Duodenal mucosa (tissue), 2 donors: ENCODE measurements at regions not wholly inside any gene's neighbourhood (a gene's known extent, or its start where the extent isn't known, plus 50 kb on each side); places are given as distances from the start of the nearest gene placed in this dataset.

Experiments used
- H3K27ac ChIP-seq: one replicate; pipeline ENCODE4 v1.7.0; 2013; ENCODE audit warnings: low read depth, low read length
- H3K27me3 ChIP-seq, 2 donors: one replicate each; pipeline ENCODE4 v1.7.0; 2013; ENCODE audit warnings: low read length in 2 of 2, control low read depth in 1 of 2; ENCODE audit not compliant: insufficient read depth in 2 of 2, control insufficient read depth in 1 of 2
- H3K36me3 ChIP-seq, 2 donors: one replicate each; pipeline ENCODE4 v1.7.0; 2013; ENCODE audit warnings: low read length in 2 of 2, control low read depth in 1 of 2; ENCODE audit not compliant: insufficient read depth in 2 of 2, control insufficient read depth in 1 of 2
- H3K4me1 ChIP-seq, 2 donors: one replicate each; pipeline ENCODE4 v1.7.0; 2013; ENCODE audit warnings: low read length in 2 of 2, control low read depth in 1 of 2; ENCODE audit not compliant: insufficient read depth in 2 of 2, control insufficient read depth in 1 of 2
- H3K4me3 ChIP-seq, 2 donors: one replicate each; pipeline ENCODE4 v1.7.0; 2013; ENCODE audit warnings: low read length in 2 of 2, low read depth in 1 of 2
- H3K9ac ChIP-seq, 2 donors: one replicate each; pipeline ENCODE4 v1.7.0; 2013; ENCODE audit warnings: low read length in 2 of 2, low read depth in 1 of 2
- H3K9me3 ChIP-seq, 2 donors: one replicate each; pipeline ENCODE4 v1.7.0; 2013; ENCODE audit warnings: low read length in 2 of 2, control low read depth in 1 of 2; ENCODE audit not compliant: control insufficient read depth in 1 of 2

DNA sequence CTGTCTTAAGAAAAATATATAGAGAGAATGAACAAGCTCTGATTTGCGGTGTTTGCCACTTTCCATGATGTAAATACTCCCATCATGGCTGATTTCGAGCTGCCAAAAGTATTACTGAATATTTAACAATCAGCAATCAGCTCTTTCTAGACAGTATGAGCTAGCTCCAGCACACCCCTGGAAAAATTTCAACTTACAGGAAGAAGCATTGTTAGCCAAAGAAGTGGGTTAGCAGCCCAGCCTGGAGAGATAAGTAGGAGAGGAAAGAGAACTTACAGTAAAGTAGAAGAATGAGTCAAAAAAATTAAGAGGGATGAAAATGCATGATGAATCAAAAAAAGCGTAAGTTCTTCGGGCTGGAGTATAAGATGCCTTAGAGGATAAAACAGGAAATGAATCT, 60.6 kb upstream of the ANK3 start:
- Histone ChIP-seq H3K9ac (no peak overlapping the region), H3K27me3 (no peaks in the 10 kb centered on the region), H3K27ac (no peak overlapping the region), H3K4me3 (no peak overlapping the region), H3K9me3 (no peaks in the 10 kb centered on the region), H3K4me1 (peaks cover 0 to 12% of the 10 kb centered on the region in 2 donors), H3K36me3 (no peaks in the 10 kb centered on the region)

DNA sequence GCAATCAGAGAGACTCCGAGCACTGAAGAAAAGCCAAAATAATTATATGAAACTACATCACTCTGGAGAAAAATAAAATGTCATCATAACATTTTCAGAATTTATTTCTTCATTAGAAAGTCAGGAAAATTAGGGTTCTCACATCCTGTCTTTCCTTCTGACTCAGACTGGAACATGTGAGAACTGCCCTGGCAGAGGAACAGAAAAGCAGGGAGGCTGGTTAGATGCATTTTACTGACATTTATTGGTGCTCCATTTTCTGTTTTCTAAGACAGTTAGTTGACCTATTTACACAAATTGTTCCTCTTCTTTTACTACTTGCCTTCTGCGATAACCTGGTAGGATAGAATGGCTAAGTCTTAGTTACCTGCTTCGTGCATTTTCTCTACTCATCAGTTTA, 58.6 kb upstream of the ANK3 start:
- Histone ChIP-seq H3K27me3 (no peaks in the 10 kb centered on the region), H3K4me1 (peaks cover 0 to 12% of the 10 kb centered on the region in 2 donors), H3K9ac (no peak overlapping the region), H3K36me3 (no peaks in the 10 kb centered on the region), H3K4me3 (no peak overlapping the region), H3K27ac (no peak overlapping the region), H3K9me3 (no peaks in the 10 kb centered on the region)

DNA sequence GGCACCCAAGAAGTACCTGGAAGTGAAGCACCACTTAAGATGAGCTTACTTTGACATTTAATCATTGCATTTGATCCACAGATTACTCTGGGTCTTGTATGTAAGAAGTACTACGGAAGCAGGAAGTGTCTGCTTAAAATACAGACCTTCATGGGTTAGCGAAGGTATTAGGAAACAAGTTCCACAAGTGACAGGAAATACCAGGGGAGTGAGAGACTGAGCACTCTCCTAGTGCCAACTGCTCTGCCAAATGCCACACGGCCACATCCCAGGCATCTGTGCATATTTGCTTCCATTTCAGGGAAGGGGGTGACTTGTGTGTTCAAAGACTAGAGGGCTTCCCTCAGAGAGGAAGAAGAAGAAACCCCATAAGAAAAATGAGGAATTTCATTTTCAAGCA, 57.2 kb upstream of the ANK3 start:
- no peaks in the 10 kb centered on the region for H3K27me3 ChIP-seq
- peaks cover 0 to 12% of the 10 kb centered on the region in 2 donors for H3K4me1 ChIP-seq
- no peak overlapping the region for H3K27ac ChIP-seq
- H3K9ac ChIP-seq, result no peak overlapping the region
- no peak overlapping the region for H3K4me3 ChIP-seq
- H3K9me3 ChIP-seq, result no peaks in the 10 kb centered on the region
- H3K36me3 ChIP-seq, result no peaks in the 10 kb centered on the region

DNA sequence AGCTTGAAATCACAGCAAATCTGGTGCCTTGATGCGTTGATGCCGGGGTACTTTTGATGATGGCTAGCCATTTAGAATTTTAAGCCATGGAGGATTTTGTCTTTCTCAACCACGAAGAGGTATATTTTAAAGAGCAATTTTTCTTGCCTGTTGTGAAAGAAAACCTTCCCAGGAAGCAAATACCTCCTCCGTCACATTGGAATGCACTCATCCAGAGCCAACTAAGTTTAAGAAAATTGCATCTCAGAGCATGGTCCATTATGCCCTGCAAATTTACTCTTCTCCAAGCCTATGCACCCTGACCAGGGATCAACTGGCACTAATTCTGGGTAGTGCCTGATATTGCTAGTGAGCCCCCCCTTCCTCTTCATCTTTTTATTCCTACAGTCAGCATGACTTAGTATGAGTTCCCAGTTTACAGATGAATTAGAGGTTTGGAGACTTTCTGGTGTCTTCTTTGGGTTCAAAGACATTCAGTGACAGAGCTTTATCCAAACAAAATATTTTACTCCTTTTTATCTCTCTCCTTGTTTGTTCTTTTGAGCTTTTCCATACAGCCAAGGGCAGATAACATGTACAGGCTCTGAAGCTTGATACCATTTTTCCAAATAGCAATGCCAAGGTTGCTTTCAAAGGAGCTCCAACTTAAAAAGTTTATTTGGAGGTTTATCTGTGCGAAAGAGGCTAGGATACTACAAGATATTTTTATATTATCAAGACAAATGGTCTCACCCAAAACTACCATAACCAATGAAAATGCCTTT, 56.6 kb upstream of the ANK3 start:
- H3K4me3 ChIP-seq, result no peak overlapping the region

DNA sequence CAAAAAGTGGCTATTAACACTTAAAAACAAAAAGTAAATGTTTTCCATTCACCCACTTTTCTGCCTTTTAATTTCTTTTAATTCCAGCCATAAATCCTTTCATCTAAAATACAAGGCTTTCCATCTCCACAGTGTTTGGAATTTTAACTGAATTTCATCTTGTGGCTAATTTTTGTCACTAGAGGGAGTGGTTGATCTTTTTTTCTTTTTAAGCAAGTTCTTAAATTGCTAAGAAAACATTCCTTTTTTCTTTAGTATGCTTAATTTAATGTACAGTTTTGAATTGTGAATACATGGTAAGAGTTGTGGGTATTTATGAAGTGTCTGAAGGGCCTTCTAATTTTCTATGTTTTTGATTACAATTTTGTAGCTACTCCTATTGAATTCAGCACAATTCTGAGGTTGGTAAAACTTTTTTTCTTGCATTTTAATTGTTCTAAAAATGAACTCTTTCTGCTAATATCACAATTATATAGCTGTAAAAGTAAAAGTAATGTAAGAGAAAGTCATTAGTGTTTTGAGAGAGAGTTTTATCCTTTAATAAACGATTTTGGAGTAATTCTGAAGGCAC, 54.9 kb upstream of the ANK3 start:
- Histone ChIP-seq H3K27me3 (no peaks in the 10 kb centered on the region), H3K4me3 (no peak overlapping the region), H3K36me3 (no peaks in the 10 kb centered on the region), H3K27ac (no peak overlapping the region), H3K9me3 (no peaks in the 10 kb centered on the region), H3K4me1 (peaks cover 0 to 12% of the 10 kb centered on the region in 2 donors), H3K9ac (no peak overlapping the region)

More for the DNA sequence above, 56.6 kb upstream of the ANK3 start:
- no peaks in the 10 kb centered on the region for H3K27me3 ChIP-seq
- H3K36me3 ChIP-seq, result no peaks in the 10 kb centered on the region
- peaks cover 0 to 12% of the 10 kb centered on the region in 2 donors for H3K4me1 ChIP-seq
- H3K27ac ChIP-seq, result no peak overlapping the region
- no peak overlapping the region for H3K9ac ChIP-seq
- H3K9me3 ChIP-seq, result no peaks in the 10 kb centered on the region

DNA sequence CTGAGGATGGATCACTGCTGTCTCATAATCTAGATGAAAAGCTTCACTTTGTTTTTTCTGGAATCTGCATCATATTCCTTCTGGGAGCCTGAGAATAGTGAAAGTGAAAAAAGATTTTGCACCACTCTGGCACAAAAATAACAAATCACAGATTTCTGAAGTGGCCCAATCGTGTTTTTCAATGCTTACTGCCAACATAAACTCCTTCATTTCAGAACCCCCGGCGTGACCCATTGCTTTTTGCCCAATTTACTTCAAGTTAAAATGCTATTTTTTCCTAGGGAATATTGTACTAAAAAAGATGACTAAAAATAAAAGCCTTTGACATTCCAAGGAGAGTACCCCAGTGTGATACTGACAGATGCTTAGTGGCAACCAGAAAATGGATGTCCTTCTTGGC, 53.7 kb upstream of the ANK3 start:
- H3K4me1 ChIP-seq, result peaks cover 0 to 12% of the 10 kb centered on the region in 2 donors
- H3K27ac ChIP-seq, result no peak overlapping the region
- H3K4me3 ChIP-seq, result no peak overlapping the region
- no peak overlapping the region for H3K9ac ChIP-seq
- H3K36me3 ChIP-seq, result no peaks in the 10 kb centered on the region
- no peaks in the 10 kb centered on the region for H3K9me3 ChIP-seq
- H3K27me3 ChIP-seq, result no peaks in the 10 kb centered on the region

DNA sequence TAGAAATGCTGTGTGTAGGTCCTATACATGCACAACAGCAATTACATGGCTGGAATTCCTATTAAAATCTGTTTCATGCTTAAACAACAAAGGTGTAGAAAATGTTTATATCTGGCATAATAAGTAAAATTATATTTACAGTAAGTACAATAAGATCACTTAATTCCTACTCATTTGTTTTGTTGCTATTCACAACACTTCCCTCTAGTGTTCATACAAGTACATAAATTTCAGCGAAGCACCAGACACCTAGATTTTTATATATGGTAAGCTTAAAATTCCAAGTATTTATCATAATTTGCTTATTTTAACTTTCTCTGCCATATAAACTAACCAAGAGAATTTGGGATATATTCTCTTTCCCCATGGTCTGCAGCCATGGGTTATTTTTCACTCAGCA, 51.8 kb upstream of the ANK3 start:
- Histone ChIP-seq H3K9ac (no peak overlapping the region), H3K27ac (no peak overlapping the region), H3K36me3 (no peaks in the 10 kb centered on the region)

DNA sequence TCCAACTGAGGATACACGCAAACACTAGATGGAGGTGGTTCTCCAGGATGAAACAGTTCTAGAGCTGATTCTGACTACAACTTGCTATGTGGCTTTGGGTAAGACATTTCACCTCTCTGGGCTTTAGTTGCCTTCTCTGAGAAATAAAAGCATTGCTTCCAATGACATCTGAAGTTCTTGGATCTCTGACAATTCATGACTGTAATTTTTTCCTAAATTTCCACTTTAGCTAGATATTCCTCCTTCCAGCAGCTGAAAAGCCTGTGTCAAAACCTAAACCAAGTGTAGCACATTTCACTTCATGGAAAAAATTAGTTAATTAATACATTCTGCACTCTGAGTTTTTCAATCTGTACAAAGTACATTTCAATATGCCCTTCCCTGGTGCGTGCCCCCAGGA, 50.0 kb upstream of the ANK3 start:
- Histone ChIP-seq H3K4me1 (no peaks in the 10 kb centered on the region), H3K9ac (no peak overlapping the region), H3K36me3 (no peaks in the 10 kb centered on the region), H3K27me3 (no peaks in the 10 kb centered on the region), H3K27ac (no peak overlapping the region), H3K9me3 (no peaks in the 10 kb centered on the region), H3K4me3 (no peak overlapping the region)

More for the DNA sequence above, 51.8 kb upstream of the ANK3 start:
- Histone ChIP-seq H3K4me3 (no peak overlapping the region), H3K4me1 (peaks cover 0 to 3% of the 10 kb centered on the region in 2 donors), H3K27me3 (no peaks in the 10 kb centered on the region), H3K9me3 (no peaks in the 10 kb centered on the region)
